SH-SY5Y (cell line): ENCODE measurements at regions not wholly inside any gene's neighbourhood (a gene's known extent, or its start where the extent isn't known, plus 50 kb on each side); places are given as distances from the start of the nearest gene placed in this dataset.

Experiments
- GATA2 ChIP-seq: IDR thresholded peaks from 2 replicates; pipeline ENCODE4 v1.6.1; 2011; ENCODE audit warnings: mild to moderate bottlenecking, low read depth, low read length
- GATA3 ChIP-seq: IDR thresholded peaks from 2 replicates; pipeline ENCODE4 v1.6.1; 2011; ENCODE audit warnings: low read depth, mild to moderate bottlenecking, low read length, moderate library complexity

- TF ChIP-seq GATA3 (no peak), GATA2 (no peak)
Measured at GRCh38 chr21:28696844-28697410, 295.8 kb downstream of the LTN1 start.
